ENCODE measurements at regions not wholly inside any gene's neighbourhood (a gene's known extent, or its start where the extent isn't known, plus 50 kb on each side); places are given as distances from the start of the nearest gene placed in this dataset.

DNA sequence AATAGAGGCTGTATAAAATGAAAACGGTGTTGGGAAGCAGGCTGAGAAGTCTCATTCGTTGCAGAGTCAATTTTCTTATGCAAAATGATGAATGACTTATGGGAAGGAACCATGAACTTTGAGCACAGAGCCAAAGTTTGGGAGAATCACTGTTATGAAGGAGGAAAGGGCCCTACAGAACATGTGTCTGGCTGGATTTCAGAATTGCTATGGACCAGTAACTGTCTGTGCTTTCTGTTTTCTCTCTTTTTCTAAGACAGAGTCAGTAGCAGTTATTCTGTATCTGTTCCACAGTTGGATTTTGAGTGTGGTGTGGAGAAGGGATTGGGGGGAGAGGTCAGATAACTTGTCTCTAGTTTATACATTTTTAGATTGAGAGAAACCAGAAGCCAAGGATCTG lies 265.0 kb upstream of the HS3ST1 start:
- H3K36me3 Mint-ChIP-seq, result no peaks in the 10 kb centered on the region
- DNase-seq (ENCODE audit: extremely low spot score, unreplicated experiment), result no peak
- H3K4me3 Mint-ChIP-seq, result no peak overlapping the region
- TF ChIP-seq, protein P1, sequence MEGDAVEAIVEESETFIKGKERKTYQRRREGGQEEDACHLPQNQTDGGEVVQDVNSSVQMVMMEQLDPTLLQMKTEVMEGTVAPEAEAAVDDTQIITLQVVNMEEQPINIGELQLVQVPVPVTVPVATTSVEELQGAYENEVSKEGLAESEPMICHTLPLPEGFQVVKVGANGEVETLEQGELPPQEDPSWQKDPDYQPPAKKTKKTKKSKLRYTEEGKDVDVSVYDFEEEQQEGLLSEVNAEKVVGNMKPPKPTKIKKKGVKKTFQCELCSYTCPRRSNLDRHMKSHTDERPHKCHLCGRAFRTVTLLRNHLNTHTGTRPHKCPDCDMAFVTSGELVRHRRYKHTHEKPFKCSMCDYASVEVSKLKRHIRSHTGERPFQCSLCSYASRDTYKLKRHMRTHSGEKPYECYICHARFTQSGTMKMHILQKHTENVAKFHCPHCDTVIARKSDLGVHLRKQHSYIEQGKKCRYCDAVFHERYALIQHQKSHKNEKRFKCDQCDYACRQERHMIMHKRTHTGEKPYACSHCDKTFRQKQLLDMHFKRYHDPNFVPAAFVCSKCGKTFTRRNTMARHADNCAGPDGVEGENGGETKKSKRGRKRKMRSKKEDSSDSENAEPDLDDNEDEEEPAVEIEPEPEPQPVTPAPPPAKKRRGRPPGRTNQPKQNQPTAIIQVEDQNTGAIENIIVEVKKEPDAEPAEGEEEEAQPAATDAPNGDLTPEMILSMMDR (conservative IDR thresholded peaks at IDR 0.05), result no peak
- peaks cover 5% of the 10 kb centered on the region for H3K9me3 Mint-ChIP-seq
- peaks cover 2% of the 10 kb centered on the region for H3K27me3 Mint-ChIP-seq
- H3K27ac Mint-ChIP-seq, result no peak overlapping the region
- H3K4me1 Mint-ChIP-seq (ENCODE audit: unreplicated experiment), result no peaks in the 10 kb centered on the region

DNA sequence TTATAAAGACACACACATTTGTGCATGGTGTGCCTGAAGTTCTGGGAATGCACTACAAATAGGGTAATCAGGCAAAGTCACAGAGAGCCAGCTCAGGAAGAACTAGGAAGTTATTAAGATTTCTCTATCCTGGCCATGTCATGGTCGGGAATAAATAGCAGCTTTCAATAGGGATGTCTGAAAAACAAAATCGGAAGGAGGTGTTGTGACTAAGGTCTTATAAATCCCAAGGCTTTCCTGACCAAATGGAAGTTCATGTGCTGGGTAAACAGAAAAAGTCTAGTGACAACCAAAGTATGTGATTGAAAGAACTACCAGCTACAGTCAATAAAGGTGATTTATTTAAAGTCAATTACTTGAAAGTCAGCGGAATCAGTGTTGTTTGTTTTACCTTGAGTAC lies 262.5 kb upstream of the HS3ST1 start:
- no peaks in the 10 kb centered on the region for H3K36me3 Mint-ChIP-seq
- H3K9me3 Mint-ChIP-seq, result peaks cover 5% of the 10 kb centered on the region
- no peaks in the 10 kb centered on the region for H3K4me1 Mint-ChIP-seq (ENCODE audit: unreplicated experiment)
- no peak overlapping the region for H3K4me3 Mint-ChIP-seq
- DNase-seq (ENCODE audit: extremely low spot score, unreplicated experiment), result no peak
- no peak overlapping the region for H3K27ac Mint-ChIP-seq
- peaks cover 2% of the 10 kb centered on the region for H3K27me3 Mint-ChIP-seq
- TF ChIP-seq, protein P1 (conservative IDR thresholded peaks at IDR 0.05), result no peak

GRCh38 chr4:11687727-11688126 lies 259.0 kb upstream of the HS3ST1 start:
- Mint-ChIP-seq H3K4me1 (ENCODE audit: unreplicated experiment) (no peaks in the 10 kb centered on the region), H3K4me3 (no peak overlapping the region)
- DNase-seq (ENCODE audit: extremely low spot score, unreplicated experiment), result no peak

DNA sequence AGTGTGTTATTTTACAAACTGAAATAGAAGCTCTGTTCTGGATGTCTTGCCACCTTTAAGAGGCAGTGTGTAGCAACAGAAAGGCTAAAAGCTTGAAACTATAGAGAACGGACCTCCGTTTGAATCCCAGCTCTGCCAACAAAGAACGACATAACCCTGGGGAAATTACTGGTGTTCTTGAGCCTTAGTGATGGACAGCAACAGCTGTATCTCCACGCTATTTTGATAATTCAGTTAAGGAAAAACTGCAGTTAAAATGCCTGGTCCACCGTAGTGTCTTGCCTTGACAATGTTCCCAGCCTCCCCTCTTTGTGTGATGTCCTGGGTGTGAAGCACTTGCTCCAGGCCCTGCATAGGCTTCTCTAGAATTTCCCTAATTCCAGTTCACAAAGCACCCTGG lies 256.8 kb upstream of the HS3ST1 start:
- no peak for DNase-seq (ENCODE audit: extremely low spot score, unreplicated experiment)
- H3K27me3 Mint-ChIP-seq, result peaks cover 3% of the 10 kb centered on the region
- H3K27ac Mint-ChIP-seq, result no peak overlapping the region
- peaks cover 4% of the 10 kb centered on the region for H3K36me3 Mint-ChIP-seq
- TF ChIP-seq, protein P1 (conservative IDR thresholded peaks at IDR 0.05), result no peak
- H3K4me3 Mint-ChIP-seq, result no peak overlapping the region
- no peaks in the 10 kb centered on the region for H3K4me1 Mint-ChIP-seq (ENCODE audit: unreplicated experiment)
- H3K9me3 Mint-ChIP-seq, result peaks cover 5% of the 10 kb centered on the region

More at GRCh38 chr4:11687727-11688126, 259.0 kb upstream of the HS3ST1 start:
- Mint-ChIP-seq H3K27me3 (peaks cover 6% of the 10 kb centered on the region), H3K27ac (no peak overlapping the region), H3K9me3 (peaks cover 5% of the 10 kb centered on the region), H3K36me3 (peaks cover 4% of the 10 kb centered on the region)
- TF ChIP-seq, protein P1 (conservative IDR thresholded peaks at IDR 0.05), result no peak

GRCh38 chr4:11675051-11675800 lies 246.5 kb upstream of the HS3ST1 start:
- Mint-ChIP-seq H3K9me3 (no peaks in the 10 kb centered on the region), H3K27me3 (no peaks in the 10 kb centered on the region), H3K36me3 (no peaks in the 10 kb centered on the region), H3K27ac (no peak overlapping the region), H3K4me3 (no peak overlapping the region), H3K4me1 (ENCODE audit: unreplicated experiment) (no peaks in the 10 kb centered on the region)
- TF ChIP-seq, protein P1 (conservative IDR thresholded peaks at IDR 0.05), result no peak
- DNase-seq (ENCODE audit: extremely low spot score, unreplicated experiment), result no peak

Measured in type B pancreatic cell (in vitro differentiated cells).